ENCODE measurements at regions not wholly inside any gene's neighbourhood (a gene's known extent, or its start where the extent isn't known, plus 50 kb on each side); places are given as distances from the start of the nearest gene placed in this dataset.
"Not testable (repeated sequence)": the region's sequence is repeated elsewhere in the genome, so short reads cannot be mapped to it uniquely, and the experiment has no call there.

GRCh38 chr13:90246687-90247345, 1100.7 kb upstream of the MIR17HG start:
- DNase-seq (ENCODE audit: low spot score) = no peak

- no peak for DNase-seq (ENCODE audit: low spot score)
Observed at GRCh38 chr13:90253806-90254205, 1093.7 kb upstream of the MIR17HG start.

GRCh38 chr13:90254437-90254836, 1093.0 kb upstream of the MIR17HG start:
- no peak for DNase-seq (ENCODE audit: low spot score)

GRCh38 chr13:90256746-90257145, 1090.7 kb upstream of the MIR17HG start:
- no peak for DNase-seq (ENCODE audit: low spot score)

- DNase-seq (ENCODE audit: low spot score) = no peak
Observed at GRCh38 chr13:90258129-90258528, 1089.4 kb upstream of the MIR17HG start.

- DNase-seq (ENCODE audit: low spot score) = no peak
Observed at GRCh38 chr13:90261343-90261742, 1086.1 kb upstream of the MIR17HG start.

GRCh38 chr13:90270226-90270625, 1077.3 kb upstream of the MIR17HG start:
- DNase-seq (ENCODE audit: low spot score) = no peak

- no peak for DNase-seq (ENCODE audit: low spot score)
Observed at GRCh38 chr13:90272356-90272755, 1075.1 kb upstream of the MIR17HG start.

GRCh38 chr13:90276216-90276615, 1071.3 kb upstream of the MIR17HG start:
- no peak for DNase-seq (ENCODE audit: low spot score)

GRCh38 chr13:90278231-90278630, 1069.3 kb upstream of the MIR17HG start:
- DNase-seq (ENCODE audit: low spot score) = not testable (repeated sequence)

GRCh38 chr13:90281709-90282108, 1065.8 kb upstream of the MIR17HG start:
- DNase-seq (ENCODE audit: low spot score) = no peak

- no peak for DNase-seq (ENCODE audit: low spot score)
Observed at GRCh38 chr13:90287521-90287920, 1060.0 kb upstream of the MIR17HG start.

- DNase-seq (ENCODE audit: low spot score) = no peak
Observed at GRCh38 chr13:90293793-90294361, 1053.6 kb upstream of the MIR17HG start.

GRCh38 chr13:90299238-90299637, 1048.2 kb upstream of the MIR17HG start:
- DNase-seq (ENCODE audit: low spot score) = no peak

- DNase-seq (ENCODE audit: low spot score) = no peak
Observed at GRCh38 chr13:90300015-90300414, 1047.5 kb upstream of the MIR17HG start.

- no peak for DNase-seq (ENCODE audit: low spot score)
Observed at GRCh38 chr13:90302107-90302506, 1045.4 kb upstream of the MIR17HG start.

GRCh38 chr13:90305796-90306195, 1041.7 kb upstream of the MIR17HG start:
- no peak for DNase-seq (ENCODE audit: low spot score)

GRCh38 chr13:90307136-90307535, 1040.4 kb upstream of the MIR17HG start:
- DNase-seq (ENCODE audit: low spot score) = no peak

- DNase-seq (ENCODE audit: low spot score) = no peak
Observed at GRCh38 chr13:90308249-90308648, 1039.2 kb upstream of the MIR17HG start.

GRCh38 chr13:90311929-90312328, 1035.6 kb upstream of the MIR17HG start:
- no peak for DNase-seq (ENCODE audit: low spot score)

GRCh38 chr13:90315061-90315460, 1032.4 kb upstream of the MIR17HG start:
- DNase-seq (ENCODE audit: low spot score) = no peak

GRCh38 chr13:90320664-90321063, 1026.8 kb upstream of the MIR17HG start:
- no peak for DNase-seq (ENCODE audit: low spot score)

- DNase-seq (ENCODE audit: low spot score) = no peak
Observed at GRCh38 chr13:90321281-90321931, 1026.1 kb upstream of the MIR17HG start.

- DNase-seq (ENCODE audit: low spot score) = no peak
Observed at GRCh38 chr13:90329641-90330040, 1017.8 kb upstream of the MIR17HG start.
